ELR (cell line): ENCODE measurements at regions not wholly inside any gene's neighbourhood (a gene's known extent, or its start where the extent isn't known, plus 50 kb on each side); places are given as distances from the start of the nearest gene placed in this dataset.

ENCODE experiments used
- DNase-seq: peaks from one replicate; pipeline ENCODE4 v3.0.0-alpha.2; 2015; ENCODE audit warnings: low read depth

GRCh38 chr13:26967119-26968038, 204.2 kb downstream of the USP12 start:
- DNase-seq = no peak

- no peak for DNase-seq
Measured at GRCh38 chr13:26966701-26967080, 204.9 kb downstream of the USP12 start.

- no peak for DNase-seq
Measured at GRCh38 chr13:26965952-26966700, 205.5 kb downstream of the USP12 start.

- peak; percentile 34 for DNase-seq
Measured at GRCh38 chr13:26964278-26965250, 204.0 kb upstream of the GPR12 start.

GRCh38 chr13:26962671-26963070, 202.1 kb upstream of the GPR12 start:
- DNase-seq = no peak

- no peak for DNase-seq
Measured at GRCh38 chr13:26961890-26962615, 201.5 kb upstream of the GPR12 start.

GRCh38 chr13:26957182-26957581, 196.6 kb upstream of the GPR12 start:
- no peak for DNase-seq

- DNase-seq = no peak
Measured at GRCh38 chr13:26956522-26957142, 196.0 kb upstream of the GPR12 start.

- DNase-seq = no peak
Measured at GRCh38 chr13:26954976-26955375, 194.4 kb upstream of the GPR12 start.

- DNase-seq = no peak
Measured at GRCh38 chr13:26953291-26953690, 192.7 kb upstream of the GPR12 start.

GRCh38 chr13:26952551-26953143, 192.1 kb upstream of the GPR12 start:
- no peak for DNase-seq

- DNase-seq = no peak
Measured at GRCh38 chr13:26951581-26952177, 191.1 kb upstream of the GPR12 start.

GRCh38 chr13:26950968-26951367, 190.4 kb upstream of the GPR12 start:
- no peak for DNase-seq

GRCh38 chr13:26950546-26950945, 190.0 kb upstream of the GPR12 start:
- DNase-seq = no peak

GRCh38 chr13:26949701-26950502, 189.3 kb upstream of the GPR12 start:
- no peak for DNase-seq

GRCh38 chr13:26948353-26948752, 187.8 kb upstream of the GPR12 start:
- no peak for DNase-seq

GRCh38 chr13:26946684-26947343, 186.2 kb upstream of the GPR12 start:
- DNase-seq = peak; percentile 76

GRCh38 chr13:26943748-26944147, 183.2 kb upstream of the GPR12 start:
- DNase-seq = no peak

- no peak for DNase-seq
Measured at GRCh38 chr13:26942184-26942583, 181.6 kb upstream of the GPR12 start.
